ENCODE measurements at regions not wholly inside any gene's neighbourhood (a gene's known extent, or its start where the extent isn't known, plus 50 kb on each side); places are given as distances from the start of the nearest gene placed in this dataset.

DNA sequence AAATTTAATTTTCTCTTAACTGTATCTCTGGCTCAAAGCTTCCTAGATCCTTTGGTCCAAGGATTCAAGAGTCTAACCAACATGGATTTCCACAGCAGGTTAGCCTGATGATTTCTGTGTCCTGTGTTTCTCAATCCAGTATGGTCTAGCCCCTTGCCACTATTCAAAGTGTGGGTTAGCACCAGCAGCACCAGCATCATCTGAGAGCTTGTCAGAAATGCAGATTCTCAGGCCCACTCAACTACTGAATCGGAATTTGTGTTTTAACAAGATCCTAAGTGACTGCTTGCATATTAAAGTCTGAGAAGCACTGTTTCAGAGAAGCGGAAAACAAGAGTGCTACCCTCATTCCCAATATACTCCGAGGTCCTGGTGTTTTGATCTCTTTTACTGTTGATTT lies 133.8 kb upstream of the PRDM1 start:
- no peaks in the 10 kb centered on the region for H3K9me3 ChIP-seq
- no peaks in the 10 kb centered on the region for H3K36me3 ChIP-seq (ENCODE audit: low read depth, missing control alignments)
- 79 to 94% methylated on average over 3 of the region's 3 CpGs for WGBS, 2 donors
- no peak for DNase-seq
- H3K4me1 ChIP-seq: no peaks in the 10 kb centered on the region
- intact Hi-C loops (cut with DNase I; ENCODE audit: low total_unique reads): no loop called here
- no peak overlapping the region for H3K4me3 ChIP-seq
- H3K27me3 ChIP-seq: no peaks in the 10 kb centered on the region
- H3K27ac ChIP-seq: no peak overlapping the region
- TF ChIP-seq, protein P1, sequence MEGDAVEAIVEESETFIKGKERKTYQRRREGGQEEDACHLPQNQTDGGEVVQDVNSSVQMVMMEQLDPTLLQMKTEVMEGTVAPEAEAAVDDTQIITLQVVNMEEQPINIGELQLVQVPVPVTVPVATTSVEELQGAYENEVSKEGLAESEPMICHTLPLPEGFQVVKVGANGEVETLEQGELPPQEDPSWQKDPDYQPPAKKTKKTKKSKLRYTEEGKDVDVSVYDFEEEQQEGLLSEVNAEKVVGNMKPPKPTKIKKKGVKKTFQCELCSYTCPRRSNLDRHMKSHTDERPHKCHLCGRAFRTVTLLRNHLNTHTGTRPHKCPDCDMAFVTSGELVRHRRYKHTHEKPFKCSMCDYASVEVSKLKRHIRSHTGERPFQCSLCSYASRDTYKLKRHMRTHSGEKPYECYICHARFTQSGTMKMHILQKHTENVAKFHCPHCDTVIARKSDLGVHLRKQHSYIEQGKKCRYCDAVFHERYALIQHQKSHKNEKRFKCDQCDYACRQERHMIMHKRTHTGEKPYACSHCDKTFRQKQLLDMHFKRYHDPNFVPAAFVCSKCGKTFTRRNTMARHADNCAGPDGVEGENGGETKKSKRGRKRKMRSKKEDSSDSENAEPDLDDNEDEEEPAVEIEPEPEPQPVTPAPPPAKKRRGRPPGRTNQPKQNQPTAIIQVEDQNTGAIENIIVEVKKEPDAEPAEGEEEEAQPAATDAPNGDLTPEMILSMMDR (IDR thresholded peaks at IDR 0.05): no peak

DNA sequence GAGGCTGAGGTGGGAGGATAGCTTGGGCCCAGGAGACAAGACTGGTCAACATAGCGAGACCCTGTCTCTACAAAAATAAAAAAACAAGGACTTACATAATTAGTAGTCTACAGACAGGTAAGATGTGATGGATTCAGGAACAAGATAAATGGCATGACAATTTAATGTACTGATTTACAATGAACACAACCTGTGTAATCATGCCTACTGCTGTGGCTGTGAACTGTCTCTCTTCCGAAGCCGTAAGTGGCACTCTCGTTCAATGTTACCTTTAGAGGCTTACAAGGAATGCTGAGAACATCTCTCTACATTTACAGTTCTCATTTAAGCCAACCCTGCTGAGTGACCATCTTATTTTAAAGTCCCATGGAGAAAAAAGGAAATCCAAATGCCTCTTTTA lies 134.8 kb upstream of the PRDM1 start:
- intact Hi-C loops (cut with DNase I; ENCODE audit: low total_unique reads): no loop called here

DNA sequence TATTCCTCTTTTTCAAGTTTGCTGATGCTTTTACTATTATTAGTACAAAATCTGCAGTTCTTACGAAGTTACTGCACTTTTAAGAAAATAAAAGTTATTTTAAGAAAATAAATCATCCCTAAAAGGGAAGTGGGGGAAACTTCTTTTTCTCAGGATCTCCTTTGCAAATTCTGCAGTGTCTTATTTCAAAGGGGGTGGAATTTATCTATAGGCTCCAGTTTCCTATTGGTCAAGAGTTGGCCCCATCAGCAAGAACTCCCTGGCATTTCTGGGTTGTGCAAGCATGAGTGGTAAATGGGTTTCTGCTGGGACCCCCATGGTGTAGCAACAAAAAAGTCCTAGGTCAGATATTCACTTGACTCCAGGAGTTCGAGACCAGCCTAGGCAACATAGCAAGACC lies 136.3 kb upstream of the PRDM1 start:
- Histone ChIP-seq H3K36me3 (ENCODE audit: low read depth, missing control alignments) (no peaks in the 10 kb centered on the region), H3K27me3 (no peaks in the 10 kb centered on the region), H3K27ac (no peak overlapping the region), H3K4me3 (no peak overlapping the region), H3K4me1 (no peaks in the 10 kb centered on the region), H3K9me3 (no peaks in the 10 kb centered on the region)
- 72 to 83% methylated on average over 2 of the region's 2 CpGs for WGBS, 2 donors
- intact Hi-C loops (cut with DNase I; ENCODE audit: low total_unique reads): no loop called here
- no peak for DNase-seq
- TF ChIP-seq POLR2A (IDR thresholded peaks at IDR 0.05): no peak
- TF ChIP-seq, protein P1 (IDR thresholded peaks at IDR 0.05): no peak

More for the DNA sequence above, 134.8 kb upstream of the PRDM1 start:
- no peak overlapping the region for H3K4me3 ChIP-seq
- no peak overlapping the region for H3K27ac ChIP-seq
- 91 to 93% methylated on average over 4 of the region's 4 CpGs for WGBS, 2 donors
- no peak for DNase-seq
- H3K27me3 ChIP-seq: no peaks in the 10 kb centered on the region
- no peaks in the 10 kb centered on the region for H3K4me1 ChIP-seq
- no peaks in the 10 kb centered on the region for H3K36me3 ChIP-seq (ENCODE audit: low read depth, missing control alignments)
- no peaks in the 10 kb centered on the region for H3K9me3 ChIP-seq
- TF ChIP-seq POLR2A (IDR thresholded peaks at IDR 0.05): no peak
- TF ChIP-seq, protein P1 (IDR thresholded peaks at IDR 0.05): no peak

DNA sequence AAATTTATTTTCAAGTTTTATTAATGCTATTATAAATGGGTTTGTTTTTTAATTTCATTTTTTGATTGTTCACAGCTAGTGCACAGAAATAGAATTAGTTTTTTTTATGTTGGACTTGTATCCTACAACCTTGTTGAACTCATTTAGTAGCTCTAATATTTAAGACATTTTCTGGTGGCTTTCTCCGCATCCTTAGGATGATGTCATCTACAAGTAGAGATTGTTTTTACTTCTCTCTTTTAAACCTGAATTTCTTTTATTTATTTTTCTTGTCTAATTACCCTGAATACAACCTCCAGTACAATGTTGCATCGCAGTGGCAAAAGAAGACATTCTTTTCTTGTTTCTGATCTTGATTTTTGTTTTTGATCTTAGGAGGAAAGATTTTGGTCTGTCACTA lies 142.6 kb upstream of the PRDM1 start:
- no peaks in the 10 kb centered on the region for H3K4me1 ChIP-seq
- no peak overlapping the region for H3K27ac ChIP-seq
- DNase-seq: no peak
- H3K27me3 ChIP-seq: no peaks in the 10 kb centered on the region
- no peaks in the 10 kb centered on the region for H3K9me3 ChIP-seq
- H3K36me3 ChIP-seq (ENCODE audit: low read depth, missing control alignments): no peaks in the 10 kb centered on the region
- no peak for TF ChIP-seq POLR2A (IDR thresholded peaks at IDR 0.05)
- TF ChIP-seq, protein P1 (IDR thresholded peaks at IDR 0.05): no peak
- intact Hi-C loops (cut with DNase I; ENCODE audit: low total_unique reads): no loop called here
- WGBS, 2 donors: 86 to 92% methylated on average over 2 of the region's 2 CpGs
- no peak overlapping the region for H3K4me3 ChIP-seq

DNA sequence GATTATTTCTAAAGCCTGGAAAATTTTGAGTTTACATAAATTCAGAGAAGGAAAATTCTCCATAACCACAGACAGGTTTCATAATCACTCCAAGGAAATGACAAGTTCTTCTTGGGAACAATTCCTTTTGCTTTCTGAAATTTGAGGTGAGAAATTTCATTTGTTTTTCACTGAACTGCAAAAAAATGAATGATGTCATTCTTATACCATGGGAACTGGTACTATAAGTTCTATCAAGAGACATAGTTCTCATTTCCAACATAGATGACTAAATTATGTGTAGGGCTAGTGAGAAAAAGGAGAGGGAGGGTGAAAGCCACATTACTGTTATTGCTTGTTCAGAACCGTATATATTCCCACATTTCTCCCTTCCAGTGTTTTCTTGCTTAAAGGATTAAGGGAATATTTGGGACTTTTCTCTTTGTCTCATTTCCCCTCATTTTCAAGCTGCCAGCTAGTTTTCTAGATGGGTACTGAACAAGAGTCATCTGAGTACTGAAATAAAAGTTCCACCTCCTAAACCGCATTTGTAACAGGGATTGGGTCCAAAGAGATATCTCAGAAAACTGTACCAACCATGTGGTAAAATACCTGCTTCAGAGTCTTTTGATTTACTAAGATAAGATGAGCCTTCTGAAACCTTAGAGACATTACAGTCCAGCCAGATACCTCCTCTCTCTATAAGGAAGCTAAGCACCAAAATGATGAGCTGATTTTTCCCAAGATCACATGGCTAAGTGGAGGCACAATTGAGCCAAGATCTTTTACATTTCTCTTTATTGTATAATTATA lies 144.3 kb upstream of the PRDM1 start:
- H3K4me1 ChIP-seq: no peaks in the 10 kb centered on the region
- H3K4me3 ChIP-seq: no peak overlapping the region
- intact Hi-C loops (cut with DNase I; ENCODE audit: low total_unique reads): no loop called here
- no peaks in the 10 kb centered on the region for H3K27me3 ChIP-seq
- no peak for DNase-seq
- TF ChIP-seq, protein P1 (IDR thresholded peaks at IDR 0.05): no peak
- no peak for TF ChIP-seq POLR2A (IDR thresholded peaks at IDR 0.05)
- no peaks in the 10 kb centered on the region for H3K36me3 ChIP-seq (ENCODE audit: low read depth, missing control alignments)
- 88 to 91% methylated on average over 2 of the region's 2 CpGs for WGBS, 2 donors
- H3K9me3 ChIP-seq: no peaks in the 10 kb centered on the region
- no peak overlapping the region for H3K27ac ChIP-seq

Measured in testis (tissue), 2 donors.